Hepatocyte (in vitro differentiated cells): ENCODE measurements at regions not wholly inside any gene's neighbourhood (a gene's known extent, or its start where the extent isn't known, plus 50 kb on each side); places are given as distances from the start of the nearest gene placed in this dataset.

Source experiments
- CTCF ChIP-seq: fragments of 200-600 bp; sonication (generic); IDR thresholded peaks from 2 replicates; pipeline ENCODE4 v1.5.1; 2016; ENCODE audit warnings: antibody characterized with exemption, mild to moderate bottlenecking; ENCODE audit not compliant: poor library complexity
- EZH2 ChIP-seq: fragments of 200-600 bp; sonication (generic); IDR thresholded peaks from 2 replicates; pipeline ENCODE4 v1.6.1; 2016; ENCODE audit warnings: antibody characterized with exemption, mild to moderate bottlenecking, borderline replicate concordance
- EZH2phosphoT487 ChIP-seq: fragments of 200-600 bp; sonication (generic); IDR thresholded peaks from one replicate; pipeline ENCODE4 v1.6.1; 2018; ENCODE audit warnings: antibody characterized with exemption, mild to moderate bottlenecking, low read depth, moderate library complexity; ENCODE audit not compliant: unreplicated experiment, severe bottlenecking

GRCh38 chr1:168396508-168396907 lies 115.8 kb downstream of the TBX19 start:
- no peak for TF ChIP-seq CTCF
- no peak for TF ChIP-seq EZH2phosphoT487
- no peak for TF ChIP-seq EZH2
